Tibial nerve (tissue), 4 donors: ENCODE measurements at regions not wholly inside any gene's neighbourhood (a gene's known extent, or its start where the extent isn't known, plus 50 kb on each side); places are given as distances from the start of the nearest gene placed in this dataset.

Experiments used
- DNase-seq, 2 donors: peaks; one replicate each; pipeline ENCODE4 v3.0.0-alpha.2; 2019; ENCODE audit warnings: low spot score in 2 of 2
- H3K27ac ChIP-seq, 4 donors: fragments of 200-600 bp; sonication (generic) in 3 of 4; one replicate each; pipeline ENCODE4 v1.5.1; 2017 to 2019; ENCODE audit warnings: mild to moderate bottlenecking in 1 of 4
- H3K27me3 ChIP-seq, 2 donors: fragments of 200-600 bp; sonication (generic) in 1 of 2; one replicate each; pipeline versions ENCODE4 v1.5.1 to v1.6.0; 2017 to 2019
- H3K36me3 ChIP-seq, 3 donors: fragments of 200-600 bp; sonication (generic); one replicate each; pipeline ENCODE4 v1.5.1; 2018 to 2019
- H3K4me1 ChIP-seq, 4 donors: fragments of 200-600 bp; sonication (generic) in 3 of 4; one replicate each; pipeline ENCODE4 v1.5.1; 2017 to 2019
- H3K4me3 ChIP-seq, 4 donors: fragments of 200-600 bp; sonication (generic) in 3 of 4; one replicate each; pipeline ENCODE4 v1.5.1; 2017 to 2019; ENCODE audit warnings: mild to moderate bottlenecking in 1 of 4, moderate library complexity in 1 of 4
- H3K9me3 ChIP-seq, 4 donors: fragments of 200-600 bp; sonication (generic) in 3 of 4; one replicate each; pipeline ENCODE4 v1.5.1; 2017 to 2019
- CTCF ChIP-seq, 5 experiments: fragments of 200-600 bp in 3 of 5; fragments of 450-650 bp in 2 of 5; sonication (generic) in 3 of 5; IDR thresholded peaks; one replicate each; pipeline ENCODE4 v1.5.1; 2016 to 2019; ENCODE audit warnings: antibody characterized with exemption in 5 of 5, mild to moderate bottlenecking in 3 of 5, moderate library complexity in 2 of 5
- EP300 ChIP-seq, 2 donors: sonication (generic); formaldehyde crosslinking; IDR thresholded peaks; one replicate each; pipeline ENCODE4 v1.6.1; 2017; ENCODE audit warnings: antibody characterized with exemption in 2 of 2, mild to moderate bottlenecking in 1 of 2
- POLR2A ChIP-seq, 2 donors: fragments of 450-650 bp; IDR thresholded peaks; one replicate each; pipeline ENCODE4 v1.6.1; 2017; ENCODE audit warnings: antibody characterized with exemption in 2 of 2, mild to moderate bottlenecking in 2 of 2, moderate library complexity in 2 of 2
- WGBS, 2 donors: methylation state at CpG; one replicate each; pipeline ENCODE4 v1.1.5; 2018; 5-methylcytosine and 5-hydroxymethylcytosine counted together

GRCh38 chr15:46411900-46412299 is 777.1 kb downstream of the SQOR start:
- H3K9me3 ChIP-seq: no peaks in the 10 kb centered on the region
- H3K4me1 ChIP-seq: peaks cover 0 to 5% (median 0%) of the 10 kb centered on the region in 4 donors
- TF ChIP-seq POLR2A (IDR thresholded peaks at IDR 0.05) (no peak), CTCF (IDR thresholded peaks at IDR 0.05) (no peak), EP300 (IDR thresholded peaks at IDR 0.05) (no peak)
- 89 to 94% methylated on average over 2 of the region's 2 CpGs for WGBS, 2 donors
- no peak for DNase-seq
- H3K27me3 ChIP-seq: no peaks in the 10 kb centered on the region
- H3K27ac ChIP-seq: no peak overlapping the region
- no peaks in the 10 kb centered on the region for H3K36me3 ChIP-seq
- no peak overlapping the region for H3K4me3 ChIP-seq

DNA sequence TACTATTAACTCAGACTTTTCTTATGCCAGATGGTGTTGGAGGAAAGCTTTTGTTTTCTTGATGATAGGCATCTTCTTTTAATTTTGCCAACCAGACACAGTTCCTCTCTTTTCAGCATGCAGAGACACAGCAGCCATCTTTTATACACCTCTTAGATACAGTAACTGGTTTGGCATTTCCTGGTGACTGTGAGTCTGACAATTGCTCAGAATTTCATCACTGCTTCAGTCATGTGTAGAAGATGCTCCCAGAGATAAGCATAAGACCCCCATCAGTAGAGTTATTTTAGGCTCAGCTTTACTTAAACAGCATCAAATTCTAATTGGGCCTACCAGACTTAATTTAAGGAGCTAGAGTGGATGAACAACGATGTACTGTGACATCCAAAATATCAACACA is 779.0 kb downstream of the SQOR start:
- TF ChIP-seq EP300 (IDR thresholded peaks at IDR 0.05) (no peak), POLR2A (IDR thresholded peaks at IDR 0.05) (no peak), CTCF (IDR thresholded peaks at IDR 0.05) (no peak)
- Histone ChIP-seq H3K27me3 (no peaks in the 10 kb centered on the region), H3K9me3 (no peaks in the 10 kb centered on the region), H3K4me3 (no peak overlapping the region), H3K36me3 (no peaks in the 10 kb centered on the region), H3K27ac (no peak overlapping the region), H3K4me1 (no peaks in the 10 kb centered on the region)
- no peak for DNase-seq
- 92 to 94% methylated on average over 1 of the region's 1 CpG for WGBS, 2 donors

DNA sequence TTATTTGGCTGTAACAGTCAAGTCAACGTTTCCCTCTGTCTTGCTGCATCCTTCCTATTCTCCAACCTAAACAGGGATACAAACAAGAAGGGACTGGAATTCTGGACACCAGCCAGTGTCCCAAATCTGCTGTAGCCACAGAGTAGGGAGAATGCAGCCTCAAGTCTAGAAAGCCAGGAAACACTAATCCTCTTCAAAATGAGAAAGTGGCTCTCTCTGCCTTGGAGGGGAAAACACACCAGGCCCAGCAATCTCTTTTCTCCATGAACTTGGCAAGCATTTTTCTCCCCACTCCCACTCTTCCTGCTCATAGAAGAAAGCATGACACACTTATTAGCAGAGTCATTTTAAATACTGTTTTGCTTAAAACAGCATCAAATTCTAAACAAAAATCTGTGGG is 781.7 kb downstream of the SQOR start:
- no peak for TF ChIP-seq CTCF (IDR thresholded peaks at IDR 0.05)
- TF ChIP-seq POLR2A (IDR thresholded peaks at IDR 0.05): no peak
- TF ChIP-seq EP300 (IDR thresholded peaks at IDR 0.05): no peak
- H3K27ac ChIP-seq: no peak overlapping the region
- DNase-seq: no peak
- WGBS, 2 donors: 22 to 41% methylated on average over 1 of the region's 1 CpG
- H3K36me3 ChIP-seq: no peaks in the 10 kb centered on the region
- H3K9me3 ChIP-seq: no peaks in the 10 kb centered on the region
- H3K4me1 ChIP-seq: no peaks in the 10 kb centered on the region
- peaks cover 0 to 2% of the 10 kb centered on the region in 2 donors for H3K27me3 ChIP-seq
- H3K4me3 ChIP-seq: no peak overlapping the region

- 12 to 31% methylated on average over 1 of the region's 1 CpG for WGBS, 2 donors
- peaks cover 0 to 15% (median 2%) of the 10 kb centered on the region in 4 donors for H3K9me3 ChIP-seq
- TF ChIP-seq POLR2A (IDR thresholded peaks at IDR 0.05) (no peak), CTCF (IDR thresholded peaks at IDR 0.05) (no peak), EP300 (IDR thresholded peaks at IDR 0.05) (no peak)
- H3K4me3 ChIP-seq: no peak overlapping the region
- H3K27ac ChIP-seq: no peak overlapping the region
- H3K27me3 ChIP-seq: peaks cover 0 to 2% of the 10 kb centered on the region in 2 donors
- H3K4me1 ChIP-seq: no peaks in the 10 kb centered on the region
- H3K36me3 ChIP-seq: no peaks in the 10 kb centered on the region
- no peak for DNase-seq
These were observed 786.2 kb downstream of the SQOR start for GRCh38 chr15:46420990-46421389.

DNA sequence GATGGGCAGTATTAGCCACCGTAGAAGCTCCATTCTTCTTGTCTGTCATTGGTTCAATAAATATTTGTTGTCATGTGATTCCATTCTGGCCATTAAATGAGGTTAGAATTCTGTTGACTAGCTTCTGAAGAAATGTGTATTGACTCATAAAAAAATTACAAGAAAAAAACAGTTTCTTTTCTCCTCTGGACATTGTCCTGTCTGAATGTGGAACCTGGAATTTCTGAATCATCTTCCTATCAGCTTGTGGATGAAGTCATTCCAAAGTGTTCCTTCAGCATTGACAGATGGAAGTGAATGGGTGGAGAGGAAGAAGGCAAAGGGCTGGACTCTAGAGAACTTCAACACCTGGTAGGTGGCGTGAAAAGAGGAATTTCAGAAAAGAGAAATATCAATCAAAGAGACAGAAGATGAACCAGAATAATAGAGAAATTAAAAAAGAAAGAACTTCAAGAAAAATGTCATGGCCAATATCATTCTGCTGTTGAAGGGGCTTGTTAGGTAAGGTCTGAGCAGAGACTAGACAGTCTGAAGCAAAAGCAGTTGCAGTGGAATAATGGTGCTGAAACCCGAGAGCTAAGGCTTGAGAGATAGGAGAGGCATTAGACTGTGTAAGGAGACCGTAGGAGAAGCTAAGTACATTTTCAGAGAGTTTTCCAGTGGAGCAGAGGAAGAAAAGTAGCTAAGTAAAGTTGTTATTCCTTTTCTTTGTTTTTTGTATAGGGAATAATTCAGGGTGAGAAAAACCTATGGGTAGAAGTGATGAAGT is 806.6 kb downstream of the SQOR start:
- Histone ChIP-seq H3K9me3 (peaks cover 0 to 11% (median 0%) of the 10 kb centered on the region in 4 donors), H3K27ac (no peak overlapping the region), H3K27me3 (no peaks in the 10 kb centered on the region), H3K36me3 (no peaks in the 10 kb centered on the region), H3K4me1 (no peaks in the 10 kb centered on the region), H3K4me3 (no peak overlapping the region)
- 76 to 80% methylated on average over 4 of the region's 4 CpGs for WGBS, 2 donors
- no peak for DNase-seq
- TF ChIP-seq EP300 (IDR thresholded peaks at IDR 0.05) (no peak), POLR2A (IDR thresholded peaks at IDR 0.05) (no peak), CTCF (IDR thresholded peaks at IDR 0.05) (no peak)
